Mucosa of descending colon (tissue), 3 donors: ENCODE measurements at regions not wholly inside any gene's neighbourhood (a gene's known extent, or its start where the extent isn't known, plus 50 kb on each side); places are given as distances from the start of the nearest gene placed in this dataset.

Source experiments
- ATAC-seq: fragments of 200-7000 bp; cut with Tn5 transposase; one replicate; pipeline ENCODE4 v1.9.1; 2020; ENCODE audit warnings: mild to moderate bottlenecking, moderate library complexity
- DNase-seq, 3 donors: peaks; one replicate each; pipeline ENCODE4 v3.0.0-alpha.2; 2020
- H3K36me3 ChIP-seq: fragments of 200-600 bp; one replicate; pipeline ENCODE4 v1.8.0; 2021; ENCODE audit warnings: low read depth, mild to moderate bottlenecking
- H3K4me1 ChIP-seq: fragments of 200-600 bp; one replicate; pipeline ENCODE4 v1.8.0; 2021; ENCODE audit warnings: low read depth, mild to moderate bottlenecking
- H3K4me3 ChIP-seq: fragments of 200-600 bp; one replicate; pipeline ENCODE4 v1.8.0; 2021; ENCODE audit warnings: mild to moderate bottlenecking
- H3K9me3 ChIP-seq: fragments of 200-600 bp; one replicate; pipeline ENCODE4 v1.8.0; 2021; ENCODE audit warnings: mild to moderate bottlenecking
- CTCF ChIP-seq: fragments of 200-600 bp; IDR thresholded peaks from one replicate; pipeline ENCODE4 v1.8.0; 2022; ENCODE audit warnings: antibody characterized with exemption, mild to moderate bottlenecking
- intact Hi-C, 2 donors: fragments of 100-400 bp; cut with DNase I in 1 of 2; cut with micrococcal nuclease in 1 of 2; formaldehyde crosslinking; loops; one replicate each; pipeline versions ENCODE4 v1.11.0 to v1.11.1; 2022; cut with DNase I, micrococcal nuclease
- donor health status: DM: no; HTN: no; CAD: no; lungs with moderate emphysema.
- donor health status: DM: no; HTN: no; CAD: no.
- donor health status: DM: no; HTN: yes; CAD: no.

- ATAC-seq: no peak
- Histone ChIP-seq H3K4me3 (no peak overlapping the region), H3K9me3 (no peaks in the 10 kb centered on the region), H3K4me1 (no peaks in the 10 kb centered on the region), H3K36me3 (no peaks in the 10 kb centered on the region)
- intact Hi-C loops: no loop called here
- DNase-seq: no peak
- TF ChIP-seq CTCF: no peak
Measured at GRCh38 chr5:167820101-167820990, 471.1 kb upstream of the WWC1 start.

- H3K4me1 ChIP-seq: no peaks in the 10 kb centered on the region
- DNase-seq (no peak), ATAC-seq (no peak)
- no peaks in the 10 kb centered on the region for H3K9me3 ChIP-seq
- no peak overlapping the region for H3K4me3 ChIP-seq
- intact Hi-C loops: no loop called here
- H3K36me3 ChIP-seq: no peaks in the 10 kb centered on the region
- TF ChIP-seq CTCF: no peak
Measured at GRCh38 chr5:167821151-167821550, 470.3 kb upstream of the WWC1 start.

- ATAC-seq: no peak
Measured at GRCh38 chr5:167821669-167822068, 469.8 kb upstream of the WWC1 start.

DNA sequence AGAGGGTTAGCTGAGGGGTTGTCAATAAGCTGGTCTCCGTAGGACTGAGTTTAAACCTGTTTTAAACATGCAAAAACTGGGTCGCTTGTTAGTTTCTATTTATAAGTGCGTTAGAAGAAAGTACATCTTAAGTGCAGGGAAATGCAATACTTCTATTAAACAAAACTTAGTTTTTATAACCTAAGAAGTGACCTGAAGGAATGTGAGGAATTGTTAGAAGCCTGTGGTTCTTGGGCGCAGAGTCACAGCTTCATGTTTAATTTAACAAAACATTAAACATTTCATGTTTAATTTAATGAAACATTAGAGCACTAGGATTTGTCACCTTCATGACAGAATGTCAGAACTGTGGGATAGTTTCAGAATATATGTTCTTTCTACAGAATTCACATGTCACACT, 469.2 kb upstream of the WWC1 start:
- Histone ChIP-seq H3K4me1 (no peaks in the 10 kb centered on the region), H3K4me3 (no peak overlapping the region), H3K9me3 (no peaks in the 10 kb centered on the region), H3K36me3 (no peaks in the 10 kb centered on the region)
- ATAC-seq (no peak), DNase-seq (no peak)
- intact Hi-C loops: no loop called here
- TF ChIP-seq CTCF: no peak

More at GRCh38 chr5:167821669-167822068, 469.8 kb upstream of the WWC1 start:
- TF ChIP-seq CTCF: no peak
- H3K4me1 ChIP-seq: no peaks in the 10 kb centered on the region
- H3K36me3 ChIP-seq: no peaks in the 10 kb centered on the region
- H3K4me3 ChIP-seq: no peak overlapping the region
- H3K9me3 ChIP-seq: no peaks in the 10 kb centered on the region
- intact Hi-C loops: no loop called here
- DNase-seq: no peak

DNA sequence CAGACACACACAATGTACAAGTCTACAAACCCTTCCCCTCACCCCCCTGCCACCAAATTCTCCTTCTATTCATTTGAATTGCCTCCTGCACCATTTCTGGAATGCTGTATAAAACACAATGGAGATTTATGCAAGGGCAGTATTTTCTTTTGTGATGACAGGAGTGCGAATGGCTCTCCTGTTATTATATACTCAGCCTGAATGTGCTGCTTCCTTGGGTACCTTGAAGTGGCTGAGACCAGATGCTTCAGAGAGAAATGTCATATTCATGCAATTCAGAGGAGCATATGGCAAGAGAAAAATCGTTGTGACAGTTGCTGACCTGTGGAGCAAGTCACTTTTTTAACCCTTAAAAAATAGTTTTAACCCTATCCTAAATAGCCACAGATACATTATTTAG, 468.0 kb upstream of the WWC1 start:
- Histone ChIP-seq H3K36me3 (no peaks in the 10 kb centered on the region), H3K9me3 (no peaks in the 10 kb centered on the region), H3K4me3 (no peak overlapping the region), H3K4me1 (no peaks in the 10 kb centered on the region)
- TF ChIP-seq CTCF: no peak
- no peak for DNase-seq
- intact Hi-C loops: no loop called here
- no peak for ATAC-seq
